HCEC 1CT (cell line): ENCODE measurements at regions not wholly inside any gene's neighbourhood (a gene's known extent, or its start where the extent isn't known, plus 50 kb on each side); places are given as distances from the start of the nearest gene placed in this dataset.

Experiments
- DNase-seq: peaks from one replicate; pipeline ENCODE4 v3.0.0-alpha.2; 2017

- no peak for DNase-seq
Observed at GRCh38 chr9:105864248-105864898, 170.0 kb downstream of the TMEM38B start.

GRCh38 chr9:105865285-105865684, 170.9 kb downstream of the TMEM38B start:
- no peak for DNase-seq

- no peak for DNase-seq
Observed at GRCh38 chr9:105871540-105871939, 177.2 kb downstream of the TMEM38B start.

GRCh38 chr9:105873801-105874200, 179.5 kb downstream of the TMEM38B start:
- DNase-seq: no peak

- DNase-seq: no peak
Observed at GRCh38 chr9:105877721-105878120, 183.4 kb downstream of the TMEM38B start.

GRCh38 chr9:105879181-105879580, 184.8 kb downstream of the TMEM38B start:
- no peak for DNase-seq

- no peak for DNase-seq
Observed at GRCh38 chr9:105880517-105880916, 186.2 kb downstream of the TMEM38B start.

- no peak for DNase-seq
Observed at GRCh38 chr9:105881021-105881420, 186.7 kb downstream of the TMEM38B start.

- DNase-seq: peak; percentile 37
Observed at GRCh38 chr9:105881654-105882349, 187.5 kb downstream of the TMEM38B start.

- DNase-seq: no peak
Observed at GRCh38 chr9:105883847-105884246, 189.5 kb downstream of the TMEM38B start.

GRCh38 chr9:105884416-105884815, 190.1 kb downstream of the TMEM38B start:
- no peak for DNase-seq

- no peak for DNase-seq
Observed at GRCh38 chr9:105886136-105886535, 191.8 kb downstream of the TMEM38B start.

GRCh38 chr9:105887679-105888078, 193.3 kb downstream of the TMEM38B start:
- DNase-seq: no peak

- no peak for DNase-seq
Observed at GRCh38 chr9:105890046-105890822, 195.9 kb downstream of the TMEM38B start.

GRCh38 chr9:105900123-105900522, 205.8 kb downstream of the TMEM38B start:
- DNase-seq: no peak

GRCh38 chr9:105901514-105902109, 207.3 kb downstream of the TMEM38B start:
- no peak for DNase-seq

- DNase-seq: no peak
Observed at GRCh38 chr9:105908069-105908468, 213.7 kb downstream of the TMEM38B start.

GRCh38 chr9:105911104-105911911, 217.0 kb downstream of the TMEM38B start:
- no peak for DNase-seq

GRCh38 chr9:105912157-105912862, 218.0 kb downstream of the TMEM38B start:
- DNase-seq: no peak

- DNase-seq: no peak
Observed at GRCh38 chr9:105912863-105913516, 218.6 kb downstream of the TMEM38B start.

GRCh38 chr9:105921057-105921726, 226.9 kb downstream of the TMEM38B start:
- DNase-seq: no peak
